MM.1S (cell line): ENCODE measurements at regions not wholly inside any gene's neighbourhood (a gene's known extent, or its start where the extent isn't known, plus 50 kb on each side); places are given as distances from the start of the nearest gene placed in this dataset.

ENCODE experiments used
- DNase-seq: peaks from one replicate; pipeline ENCODE4 v3.0.0-alpha.2; 2015
- H2AFZ ChIP-seq: fragments of 300-600 bp; sonication (generic); 2 replicates; pipeline ENCODE4 v1.6.0; 2016; ENCODE audit warnings: antibody characterized with exemption, low read length
- H3F3A ChIP-seq: fragments of 300-600 bp; sonication (generic); 2 replicates; pipeline ENCODE4 v1.6.1; 2016; ENCODE audit warnings: mild to moderate bottlenecking, antibody characterized with exemption, low read length, moderate library complexity, mixed read lengths; ENCODE audit not compliant: insufficient read depth
- H3K27ac ChIP-seq: fragments of 300-600 bp; sonication (generic); 2 replicates; pipeline ENCODE4 v1.5.1; 2016; ENCODE audit warnings: mild to moderate bottlenecking, low read length
- H3K27me3 ChIP-seq: fragments of 300-600 bp; sonication (generic); replicated peaks from 2 replicates; pipeline ENCODE4 v1.6.0; 2016; ENCODE audit warnings: low read length; ENCODE audit not compliant: insufficient read depth
- H3K36me3 ChIP-seq: fragments of 300-600 bp; sonication (generic); replicated peaks from 2 replicates; pipeline ENCODE4 v1.6.1; 2016; ENCODE audit warnings: mild to moderate bottlenecking, low read length, mixed read lengths; ENCODE audit not compliant: insufficient read depth
- H3K4me1 ChIP-seq: fragments of 300-600 bp; sonication (generic); 2 replicates; pipeline ENCODE4 v1.6.1; 2016; ENCODE audit warnings: low read length, mixed read lengths
- H3K4me2 ChIP-seq: fragments of 300-600 bp; sonication (generic); 2 replicates; pipeline ENCODE4 v1.6.0; 2016; ENCODE audit warnings: low read depth, low read length
- H3K4me3 ChIP-seq: fragments of 300-600 bp; sonication (generic); 2 replicates; pipeline ENCODE4 v1.5.1; 2016; ENCODE audit warnings: low read length, mixed read lengths
- H3K79me2 ChIP-seq: fragments of 300-600 bp; sonication (generic); 2 replicates; pipeline ENCODE4 v1.6.1; 2016; ENCODE audit warnings: mixed run types, low read length, mixed read lengths
- H3K9ac ChIP-seq: fragments of 300-600 bp; sonication (generic); 2 replicates; pipeline ENCODE4 v1.6.1; 2016; ENCODE audit warnings: low read length, mixed read lengths
- H3K9me2 ChIP-seq: fragments of 300-600 bp; sonication (generic); replicated peaks from 2 replicates; pipeline ENCODE4 v1.6.1; 2016; ENCODE audit warnings: mild to moderate bottlenecking, low read length, mixed read lengths; ENCODE audit not compliant: insufficient read depth
- H3K9me3 ChIP-seq: fragments of 300-600 bp; sonication (generic); replicated peaks from 2 replicates; pipeline ENCODE4 v1.6.1; 2016; ENCODE audit warnings: mild to moderate bottlenecking, low read length, mixed read lengths; ENCODE audit not compliant: insufficient read depth
- H4K20me1 ChIP-seq: fragments of 300-600 bp; sonication (generic); 2 replicates; pipeline ENCODE4 v1.6.1; 2016; ENCODE audit warnings: mild to moderate bottlenecking, low read length, moderate library complexity, mixed read lengths; ENCODE audit not compliant: insufficient read depth
- CTCF ChIP-seq: fragments of 300-600 bp; sonication (generic); IDR thresholded peaks from 2 replicates; pipeline ENCODE4 v1.5.1; 2016; ENCODE audit warnings: antibody characterized with exemption, low read length, mixed read lengths
- EZH2 ChIP-seq: fragments of 300-600 bp; sonication (generic); optimal IDR thresholded peaks from 2 replicates; pipeline ENCODE3; 2017; ENCODE audit warnings: low read depth, mild to moderate bottlenecking, antibody characterized with exemption, low read length, mixed read lengths
- EZH2phosphoT487 ChIP-seq: fragments of 300-600 bp; sonication (generic); IDR thresholded peaks from 2 replicates; pipeline ENCODE4 v1.6.1; 2018; ENCODE audit warnings: antibody characterized with exemption, low read length

- no peak for DNase-seq
- Histone ChIP-seq H3K4me1 (no peaks in the 10 kb centered on the region), H3K4me2 (no peak overlapping the region), H3K27ac (no peak overlapping the region), H3K79me2 (no peaks in the 10 kb centered on the region), H2AFZ (no peak overlapping the region), H3K9me2 (no peaks in the 10 kb centered on the region), H3K9ac (no peak overlapping the region), H3K9me3 (no peaks in the 10 kb centered on the region), H3K36me3 (no peaks in the 10 kb centered on the region), H3K27me3 (no peaks in the 10 kb centered on the region), H4K20me1 (no peaks in the 10 kb centered on the region), H3F3A (no peaks in the 10 kb centered on the region), H3K4me3 (no peak overlapping the region)
- no peak for TF ChIP-seq EZH2
- TF ChIP-seq CTCF = no peak
- TF ChIP-seq EZH2phosphoT487 = no peak
These were observed 298.2 kb upstream of the SLCO3A1 start for GRCh38 chr15:91555312-91555711.

GRCh38 chr15:91556926-91557325 is 296.6 kb upstream of the SLCO3A1 start:
- TF ChIP-seq EZH2phosphoT487 (no peak), EZH2 (no peak), CTCF (no peak)
- no peaks in the 10 kb centered on the region for H3K36me3 ChIP-seq
- H3K9me2 ChIP-seq = no peaks in the 10 kb centered on the region
- no peak overlapping the region for H3K9ac ChIP-seq
- no peaks in the 10 kb centered on the region for H3F3A ChIP-seq
- no peak overlapping the region for H3K4me2 ChIP-seq
- no peak overlapping the region for H3K27ac ChIP-seq
- no peaks in the 10 kb centered on the region for H3K9me3 ChIP-seq
- H2AFZ ChIP-seq = no peak overlapping the region
- H3K4me1 ChIP-seq = no peaks in the 10 kb centered on the region
- DNase-seq = no peak
- no peaks in the 10 kb centered on the region for H4K20me1 ChIP-seq
- H3K4me3 ChIP-seq = no peak overlapping the region
- H3K79me2 ChIP-seq = no peaks in the 10 kb centered on the region
- H3K27me3 ChIP-seq = no peaks in the 10 kb centered on the region

- no peak for DNase-seq
- H3K27ac ChIP-seq = no peak overlapping the region
- TF ChIP-seq EZH2 (no peak), CTCF (no peak), EZH2phosphoT487 (no peak)
- no peaks in the 10 kb centered on the region for H3K9me2 ChIP-seq
- H4K20me1 ChIP-seq = no peaks in the 10 kb centered on the region
- H3K9ac ChIP-seq = no peak overlapping the region
- H3K9me3 ChIP-seq = no peaks in the 10 kb centered on the region
- no peaks in the 10 kb centered on the region for H3K36me3 ChIP-seq
- H2AFZ ChIP-seq = no peak overlapping the region
- H3K4me2 ChIP-seq = no peak overlapping the region
- H3F3A ChIP-seq = no peaks in the 10 kb centered on the region
- no peaks in the 10 kb centered on the region for H3K79me2 ChIP-seq
- no peak overlapping the region for H3K4me3 ChIP-seq
- no peaks in the 10 kb centered on the region for H3K4me1 ChIP-seq
- H3K27me3 ChIP-seq = no peaks in the 10 kb centered on the region
These were observed 294.4 kb upstream of the SLCO3A1 start for GRCh38 chr15:91559066-91559465.
